H7 (cell line): ENCODE measurements at regions not wholly inside any gene's neighbourhood (a gene's known extent, or its start where the extent isn't known, plus 50 kb on each side); places are given as distances from the start of the nearest gene placed in this dataset.
"Not testable (repeated sequence)": the region's sequence is repeated elsewhere in the genome, so short reads cannot be mapped to it uniquely, and the experiment has no call there.

Experiments used
- DNase-seq: peaks from one replicate; pipeline ENCODE4 v3.0.0; 2012
- H3K27me3 ChIP-seq: 2 replicates; pipeline ENCODE4 v1.6.0; 2011; ENCODE audit warnings: mild to moderate bottlenecking, low read length; ENCODE audit not compliant: control insufficient read depth, insufficient read depth
- H3K36me3 ChIP-seq: replicated peaks from 2 replicates; pipeline ENCODE4 v1.5.1; 2011; ENCODE audit warnings: low read length; ENCODE audit not compliant: control insufficient read depth, insufficient read depth
- H3K4me3 ChIP-seq: 2 replicates; pipeline ENCODE4 v1.5.1; 2011; ENCODE audit warnings: low read depth, mild to moderate bottlenecking, control low read depth, low read length, moderate library complexity; ENCODE audit not compliant: insufficient read depth

GRCh38 chr2:61597300-61598289 is 59.4 kb upstream of the XPO1 start:
- Histone ChIP-seq H3K27me3 (no peaks in the 10 kb centered on the region), H3K4me3 (no peak overlapping the region), H3K36me3 (no peaks in the 10 kb centered on the region)
- DNase-seq = peak; percentile 54

- not testable (repeated sequence) for H3K36me3 ChIP-seq, H3K27me3 ChIP-seq, H3K4me3 ChIP-seq, DNase-seq
These were observed 56.0 kb upstream of the XPO1 start for GRCh38 chr2:61594201-61594600.

- DNase-seq, H3K27me3 ChIP-seq, H3K36me3 ChIP-seq, H3K4me3 ChIP-seq: not testable (repeated sequence)
These were observed 55.5 kb upstream of the XPO1 start for GRCh38 chr2:61593648-61594047.

- Histone ChIP-seq H3K36me3 (no peaks in the 10 kb centered on the region), H3K4me3 (no peak overlapping the region), H3K27me3 (no peaks in the 10 kb centered on the region)
- DNase-seq = no peak
These were observed 52.1 kb upstream of the XPO1 start for GRCh38 chr2:61590214-61590613.

GRCh38 chr2:61588566-61588965 is 50.4 kb upstream of the XPO1 start:
- no peak overlapping the region for H3K4me3 ChIP-seq
- H3K27me3 ChIP-seq = no peaks in the 10 kb centered on the region
- DNase-seq = no peak
- H3K36me3 ChIP-seq = no peaks in the 10 kb centered on the region
